Activated T-cell treated with anti-CD3 and anti-CD28 coated beads, Interleukin-2, amount 50 U/mL, for 24 hours (primary cell): ENCODE measurements at regions not wholly inside any gene's neighbourhood (a gene's known extent, or its start where the extent isn't known, plus 50 kb on each side); places are given as distances from the start of the nearest gene placed in this dataset.

Experiments used
- DNase-seq: peaks from one replicate; pipeline ENCODE4 v3.0.0-alpha.2; 2020
- H3K27ac Mint-ChIP-seq: 2 replicates; pipeline ENCODE4 v1.8.0; 2020; ENCODE audit warnings: mild to moderate bottlenecking, mixed read lengths
- H3K27me3 Mint-ChIP-seq: 2 replicates; pipeline ENCODE4 v1.8.0; 2020; ENCODE audit warnings: mixed read lengths
- H3K36me3 Mint-ChIP-seq: 2 replicates; pipeline ENCODE4 v1.8.0; 2020; ENCODE audit warnings: low read depth, mixed read lengths
- H3K4me1 Mint-ChIP-seq: 2 replicates; pipeline ENCODE4 v1.8.0; 2020; ENCODE audit warnings: low read depth, mixed read lengths
- H3K4me3 Mint-ChIP-seq: 2 replicates; pipeline ENCODE4 v1.8.0; 2020; ENCODE audit warnings: mild to moderate bottlenecking, moderate library complexity, mixed read lengths
- H3K9me3 Mint-ChIP-seq: 2 replicates; pipeline ENCODE4 v1.8.0; 2020; ENCODE audit warnings: mixed read lengths

DNA sequence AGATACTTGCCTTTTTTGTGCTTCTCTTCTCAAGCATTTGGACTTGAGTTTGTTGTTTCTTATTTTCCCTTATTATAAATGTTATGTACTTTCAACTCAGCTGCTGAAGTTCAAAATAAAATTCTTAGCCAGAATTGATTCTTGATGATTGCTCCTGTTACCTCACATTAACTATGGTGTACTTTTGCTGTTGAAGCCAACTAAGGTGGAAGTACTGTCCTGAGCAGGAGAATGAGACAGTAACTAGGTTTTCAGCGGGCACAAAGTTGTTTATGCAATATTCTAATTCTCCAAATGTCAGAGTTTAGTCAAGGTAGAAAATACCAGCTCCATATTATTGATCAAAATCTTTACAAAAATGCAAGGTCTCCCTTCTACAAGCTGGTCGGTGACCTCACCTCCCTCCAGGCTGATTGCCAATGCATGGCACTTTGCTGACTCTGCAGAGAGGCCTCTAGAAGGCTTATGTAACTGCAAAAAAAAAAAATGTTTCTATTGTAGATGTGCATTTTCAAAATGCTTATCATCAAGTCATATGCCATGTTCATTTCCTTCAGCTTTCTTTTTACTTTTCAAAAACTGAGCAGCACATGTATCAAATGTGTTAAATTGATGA is 1783.5 kb upstream of the WWC1 start:
- Mint-ChIP-seq H3K27ac (no peak overlapping the region), H3K27me3 (no peaks in the 10 kb centered on the region), H3K9me3 (peaks cover 19% of the 10 kb centered on the region), H3K4me3 (no peak overlapping the region), H3K4me1 (no peaks in the 10 kb centered on the region), H3K36me3 (no peaks in the 10 kb centered on the region)
- no peak for DNase-seq

DNA sequence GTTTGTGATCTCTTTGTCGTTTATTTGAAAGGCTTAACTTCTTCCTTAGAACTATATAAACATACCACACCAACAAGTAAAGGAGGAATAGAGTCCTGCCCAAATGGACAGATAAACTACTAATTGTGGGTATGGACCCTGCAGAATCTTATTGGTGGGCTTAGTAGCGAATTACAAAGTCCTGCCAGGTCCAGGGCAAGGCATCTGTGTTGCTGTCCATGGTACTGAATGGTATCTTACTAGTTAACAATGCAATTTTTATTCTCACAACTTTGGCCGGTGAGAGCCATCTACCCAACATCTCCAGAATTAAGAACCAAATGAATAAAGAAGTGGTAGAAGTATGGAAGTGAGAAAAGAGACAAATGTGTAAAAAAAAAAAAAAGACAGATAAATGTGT is 1782.4 kb upstream of the WWC1 start:
- no peak for DNase-seq
- H3K9me3 Mint-ChIP-seq = peaks cover 18% of the 10 kb centered on the region

DNA sequence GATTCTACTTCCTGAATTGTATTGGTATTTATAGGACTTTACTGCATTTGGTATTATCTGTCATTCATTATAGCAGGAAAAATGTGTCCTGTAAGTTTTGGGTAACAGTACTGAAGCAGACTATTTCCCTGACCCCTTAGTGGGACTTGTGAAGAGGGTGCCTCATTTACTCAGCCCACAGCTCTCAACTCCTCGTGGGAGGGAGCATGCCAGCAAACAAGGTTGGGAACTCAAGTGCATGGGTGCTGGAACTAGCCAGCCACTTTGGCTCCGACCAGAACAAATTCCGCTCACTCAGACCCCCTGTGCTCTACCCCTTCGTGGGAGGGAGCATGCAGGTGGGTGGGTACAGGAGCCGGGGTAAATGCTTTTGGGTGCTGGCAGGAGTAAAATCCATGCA is 1773.5 kb upstream of the WWC1 start:
- Mint-ChIP-seq H3K4me1 (no peaks in the 10 kb centered on the region), H3K9me3 (peaks cover 14% of the 10 kb centered on the region), H3K27ac (no peak overlapping the region), H3K27me3 (no peaks in the 10 kb centered on the region), H3K4me3 (no peak overlapping the region), H3K36me3 (no peaks in the 10 kb centered on the region)
- DNase-seq = no peak

More for the DNA sequence above, 1782.4 kb upstream of the WWC1 start:
- no peak overlapping the region for H3K27ac Mint-ChIP-seq
- no peaks in the 10 kb centered on the region for H3K27me3 Mint-ChIP-seq
- no peaks in the 10 kb centered on the region for H3K4me1 Mint-ChIP-seq
- H3K4me3 Mint-ChIP-seq = no peak overlapping the region
- H3K36me3 Mint-ChIP-seq = no peaks in the 10 kb centered on the region

DNA sequence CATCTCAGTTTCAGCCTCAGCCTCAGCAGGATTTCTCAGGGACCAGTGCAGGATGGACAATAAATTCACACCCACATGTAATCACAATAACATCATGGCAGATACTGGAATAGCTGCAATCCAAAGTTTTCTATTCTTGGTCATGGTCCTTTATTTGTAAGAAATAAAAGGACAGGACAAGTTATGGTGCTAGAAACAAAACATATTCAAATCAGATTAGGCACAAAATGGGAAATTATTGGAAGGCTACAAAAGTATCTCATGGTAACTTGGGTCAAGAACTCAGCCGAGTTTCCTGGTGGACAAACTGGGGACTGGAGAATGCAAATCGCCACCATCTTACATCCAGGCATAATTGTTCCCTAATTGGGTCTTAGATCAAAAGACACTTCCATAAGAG is 1768.2 kb upstream of the WWC1 start:
- H3K4me3 Mint-ChIP-seq = no peak overlapping the region
- no peaks in the 10 kb centered on the region for H3K36me3 Mint-ChIP-seq
- no peaks in the 10 kb centered on the region for H3K4me1 Mint-ChIP-seq
- H3K9me3 Mint-ChIP-seq = peaks cover 28% of the 10 kb centered on the region
- no peak for DNase-seq
- no peak overlapping the region for H3K27ac Mint-ChIP-seq
- H3K27me3 Mint-ChIP-seq = no peaks in the 10 kb centered on the region

DNA sequence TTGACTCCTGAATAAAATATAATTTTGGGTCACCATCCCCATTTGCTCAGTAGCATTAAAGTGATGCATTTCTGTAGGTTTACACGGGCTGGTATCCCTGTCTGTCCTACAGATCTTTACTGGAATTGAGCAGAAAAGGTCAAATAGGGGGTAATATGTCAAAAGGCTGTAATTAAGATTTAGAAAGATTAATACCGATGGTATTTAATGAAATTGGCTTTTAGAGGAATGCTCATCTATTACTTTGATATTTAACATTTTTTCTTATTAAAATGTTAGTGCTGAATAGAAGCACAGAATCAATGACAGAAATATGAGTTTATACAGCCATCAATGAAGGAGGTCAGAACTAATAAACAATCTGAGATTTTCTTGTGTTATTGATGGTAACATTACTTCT is 1762.2 kb upstream of the WWC1 start:
- DNase-seq = no peak
- no peaks in the 10 kb centered on the region for H3K27me3 Mint-ChIP-seq
- no peaks in the 10 kb centered on the region for H3K4me1 Mint-ChIP-seq
- no peaks in the 10 kb centered on the region for H3K36me3 Mint-ChIP-seq
- H3K27ac Mint-ChIP-seq = no peak overlapping the region
- H3K9me3 Mint-ChIP-seq = peaks cover 14% of the 10 kb centered on the region
- no peak overlapping the region for H3K4me3 Mint-ChIP-seq

DNA sequence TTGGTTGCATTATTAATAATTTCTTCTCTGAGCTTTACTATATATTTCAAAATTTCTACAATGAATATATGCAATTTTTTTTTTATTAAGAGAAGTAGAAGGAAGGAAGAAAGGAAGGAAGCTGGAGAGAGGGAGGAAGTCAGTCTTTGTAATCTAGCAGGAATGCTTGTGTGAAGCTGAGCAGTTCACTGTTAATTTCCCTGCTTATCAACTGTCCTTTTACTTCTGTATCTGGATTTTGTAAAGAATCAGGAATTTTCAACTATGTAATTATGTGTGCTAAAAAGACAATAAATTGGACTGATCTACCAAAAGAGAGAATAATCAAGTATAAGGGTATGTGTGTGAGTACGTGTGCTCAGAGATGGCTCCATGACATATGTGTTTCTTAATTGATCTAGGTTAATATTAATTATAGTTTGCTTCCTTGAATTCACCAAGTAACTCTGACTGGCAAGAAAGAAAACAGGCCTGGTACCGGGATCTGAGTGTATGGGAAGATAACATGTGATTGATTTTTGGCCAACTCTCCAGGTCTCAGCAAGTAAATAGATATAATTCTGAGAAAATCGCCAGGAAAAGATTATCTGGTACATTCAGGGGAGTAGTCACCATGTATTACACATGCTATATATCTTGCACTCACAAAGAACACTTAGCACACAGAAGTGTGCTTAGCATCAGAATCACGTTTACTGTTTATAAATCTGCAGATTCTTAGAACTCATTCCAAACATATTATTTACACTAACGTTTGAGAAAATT is 1758.8 kb upstream of the WWC1 start:
- H3K36me3 Mint-ChIP-seq = no peaks in the 10 kb centered on the region
- H3K9me3 Mint-ChIP-seq = peaks cover 4% of the 10 kb centered on the region
- no peaks in the 10 kb centered on the region for H3K4me1 Mint-ChIP-seq
- no peaks in the 10 kb centered on the region for H3K27me3 Mint-ChIP-seq
- no peak overlapping the region for H3K27ac Mint-ChIP-seq
- DNase-seq = no peak
- H3K4me3 Mint-ChIP-seq = no peak overlapping the region

DNA sequence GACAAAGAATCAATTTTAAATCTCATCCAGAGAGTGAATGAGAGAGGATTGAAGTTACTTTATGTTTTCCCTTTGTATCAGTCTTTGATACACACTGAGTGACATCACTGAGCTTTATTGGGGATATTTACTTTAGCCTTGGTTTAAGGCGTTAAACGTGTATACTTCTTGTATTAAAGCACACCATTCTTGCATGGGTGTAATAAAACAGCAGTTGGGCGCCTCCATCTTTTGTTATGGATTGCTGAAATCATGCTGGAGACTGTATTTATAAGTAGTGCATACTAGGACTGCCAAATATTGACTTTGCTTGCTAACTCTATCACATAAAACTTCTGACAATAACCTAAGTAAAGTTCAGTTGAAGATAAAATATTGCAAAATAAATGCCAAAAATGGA is 1755.8 kb upstream of the WWC1 start:
- no peaks in the 10 kb centered on the region for H3K4me1 Mint-ChIP-seq
- DNase-seq = no peak
- H3K4me3 Mint-ChIP-seq = no peak overlapping the region
- H3K27me3 Mint-ChIP-seq = no peaks in the 10 kb centered on the region
- H3K9me3 Mint-ChIP-seq = peaks cover 6% of the 10 kb centered on the region
- H3K36me3 Mint-ChIP-seq = no peaks in the 10 kb centered on the region
- H3K27ac Mint-ChIP-seq = no peak overlapping the region

DNA sequence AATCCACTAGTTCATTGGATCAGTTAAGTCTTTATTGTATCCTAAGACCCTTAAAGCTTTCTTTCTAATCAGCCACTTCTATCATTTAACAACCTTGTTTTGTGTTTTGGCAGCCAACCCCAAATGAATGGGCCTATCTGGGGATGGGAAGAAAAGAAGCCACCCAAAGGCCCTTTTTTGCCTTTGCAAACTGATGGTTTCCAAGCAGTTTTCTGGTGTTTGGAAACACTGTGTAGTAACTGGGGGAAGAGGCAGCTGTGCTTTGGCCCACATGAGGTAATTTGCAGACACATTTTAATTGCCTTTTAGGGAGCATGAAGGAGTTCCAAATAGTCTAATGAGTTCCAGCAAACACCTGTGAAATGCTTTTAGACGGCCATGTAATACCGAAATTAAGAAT is 1751.3 kb upstream of the WWC1 start:
- H3K4me1 Mint-ChIP-seq = no peaks in the 10 kb centered on the region
- peaks cover 6% of the 10 kb centered on the region for H3K9me3 Mint-ChIP-seq
- H3K4me3 Mint-ChIP-seq = no peak overlapping the region
- H3K36me3 Mint-ChIP-seq = no peaks in the 10 kb centered on the region
- no peaks in the 10 kb centered on the region for H3K27me3 Mint-ChIP-seq
- H3K27ac Mint-ChIP-seq = no peak overlapping the region
- DNase-seq = no peak

DNA sequence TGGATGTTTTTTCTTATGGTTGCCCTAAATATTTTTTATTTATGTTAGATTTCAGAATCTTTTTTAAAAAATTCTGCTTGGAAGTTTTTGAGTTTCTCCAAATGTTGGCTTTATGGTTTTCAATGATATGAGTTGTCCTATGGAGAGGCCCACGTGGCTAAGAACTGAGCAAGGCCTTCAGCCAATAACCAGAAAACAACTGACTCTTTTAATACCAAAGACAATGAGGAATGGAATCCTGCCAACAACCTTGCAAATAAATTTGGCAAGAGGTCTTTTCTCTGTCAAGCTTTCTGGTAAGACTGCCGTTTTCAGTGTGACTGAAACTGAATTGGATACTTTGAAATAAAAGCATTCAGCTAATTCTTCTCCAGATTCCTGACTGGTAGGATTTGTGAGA is 1740.1 kb upstream of the WWC1 start:
- DNase-seq = no peak
- H3K9me3 Mint-ChIP-seq = peaks cover 23% of the 10 kb centered on the region
- no peak overlapping the region for H3K4me3 Mint-ChIP-seq
- H3K27ac Mint-ChIP-seq = no peak overlapping the region
- H3K4me1 Mint-ChIP-seq = no peaks in the 10 kb centered on the region
- no peaks in the 10 kb centered on the region for H3K36me3 Mint-ChIP-seq
- no peaks in the 10 kb centered on the region for H3K27me3 Mint-ChIP-seq

DNA sequence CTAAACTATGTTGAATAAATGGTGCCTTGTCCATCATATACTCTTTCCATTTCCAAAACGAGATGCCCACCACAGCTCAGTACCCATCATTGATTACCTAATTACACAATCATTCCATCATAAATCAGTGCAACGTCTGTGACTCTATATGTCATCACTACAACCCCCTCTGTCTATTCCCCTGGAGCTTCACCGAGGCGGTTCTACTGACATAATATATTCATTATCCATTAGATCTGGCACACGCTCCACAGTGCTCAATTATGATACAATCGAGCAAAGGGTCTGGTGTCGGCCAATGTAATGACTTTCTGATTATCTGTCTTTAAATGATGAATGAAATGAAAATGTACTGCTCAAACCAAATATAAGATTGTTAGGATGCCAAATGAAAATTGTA is 1737.7 kb upstream of the WWC1 start:
- no peaks in the 10 kb centered on the region for H3K27me3 Mint-ChIP-seq
- H3K4me3 Mint-ChIP-seq = no peak overlapping the region
- no peaks in the 10 kb centered on the region for H3K4me1 Mint-ChIP-seq
- no peaks in the 10 kb centered on the region for H3K36me3 Mint-ChIP-seq
- peaks cover 21% of the 10 kb centered on the region for H3K9me3 Mint-ChIP-seq
- no peak overlapping the region for H3K27ac Mint-ChIP-seq
- no peak for DNase-seq

DNA sequence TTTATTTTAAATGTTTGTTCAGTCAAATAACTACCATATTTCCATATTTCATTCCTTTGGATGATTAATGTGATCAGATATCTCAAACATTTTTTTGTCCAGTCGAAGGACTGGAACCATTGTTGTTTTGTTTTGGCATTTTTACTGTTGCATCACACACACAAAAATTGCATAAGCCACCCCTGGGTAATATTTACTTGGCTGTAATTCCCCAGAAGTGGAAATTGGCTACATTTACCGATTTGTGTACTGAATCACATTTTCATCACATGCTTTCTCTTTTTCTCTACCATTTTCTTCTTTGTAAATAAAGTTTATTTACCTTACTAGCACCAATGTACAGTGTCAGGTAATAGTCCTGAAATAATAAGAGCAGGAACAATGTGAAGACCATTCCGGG is 1729.7 kb upstream of the WWC1 start:
- peaks cover 15% of the 10 kb centered on the region for H3K9me3 Mint-ChIP-seq

DNA sequence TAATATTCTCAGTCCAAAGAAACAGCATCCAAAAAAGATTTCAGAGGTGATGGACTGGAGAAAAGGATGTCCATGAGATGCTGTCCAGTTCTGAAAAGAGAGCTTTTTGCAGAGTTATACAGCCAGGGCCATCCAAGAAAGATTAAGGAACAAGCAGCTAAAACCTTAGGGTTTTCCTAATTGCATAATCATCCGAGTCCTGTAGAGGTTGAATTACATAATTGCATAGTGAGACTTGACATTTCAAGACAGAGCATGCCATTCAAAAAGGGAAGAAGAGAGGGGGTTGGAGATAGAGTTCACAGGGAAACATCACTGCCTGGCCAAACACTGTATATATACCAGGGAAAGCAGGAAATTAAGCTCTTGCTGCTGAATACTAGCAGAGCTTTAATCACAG is 1729.2 kb upstream of the WWC1 start:
- no peak for DNase-seq
- no peaks in the 10 kb centered on the region for H3K27me3 Mint-ChIP-seq
- no peaks in the 10 kb centered on the region for H3K4me1 Mint-ChIP-seq
- no peak overlapping the region for H3K4me3 Mint-ChIP-seq
- no peak overlapping the region for H3K27ac Mint-ChIP-seq
- H3K36me3 Mint-ChIP-seq = no peaks in the 10 kb centered on the region
- H3K9me3 Mint-ChIP-seq = peaks cover 15% of the 10 kb centered on the region

More for the DNA sequence above, 1729.7 kb upstream of the WWC1 start:
- H3K4me1 Mint-ChIP-seq = no peaks in the 10 kb centered on the region
- H3K27ac Mint-ChIP-seq = no peak overlapping the region
- H3K4me3 Mint-ChIP-seq = no peak overlapping the region
- DNase-seq = no peak
- H3K27me3 Mint-ChIP-seq = no peaks in the 10 kb centered on the region
- no peaks in the 10 kb centered on the region for H3K36me3 Mint-ChIP-seq

DNA sequence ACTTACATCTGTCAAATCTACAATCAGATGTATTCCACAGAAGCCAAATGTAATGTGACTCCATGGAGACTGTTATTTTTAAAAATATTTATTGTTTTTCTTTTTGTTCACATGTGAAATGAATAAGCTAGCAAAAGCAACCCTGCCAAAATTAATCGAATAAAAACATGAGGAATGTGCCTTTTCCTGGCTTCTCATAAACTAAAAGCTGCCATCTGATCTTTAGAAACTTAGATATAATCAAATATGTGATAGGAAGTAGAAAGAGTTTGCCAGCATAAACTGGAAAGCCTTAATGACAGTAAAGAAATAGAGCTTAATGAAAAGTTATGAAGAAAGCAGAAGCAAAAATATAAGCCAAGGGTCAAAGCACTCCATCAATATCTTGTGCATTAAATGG is 1724.7 kb upstream of the WWC1 start:
- H3K36me3 Mint-ChIP-seq = no peaks in the 10 kb centered on the region
- no peak overlapping the region for H3K4me3 Mint-ChIP-seq
- H3K4me1 Mint-ChIP-seq = no peaks in the 10 kb centered on the region
- no peaks in the 10 kb centered on the region for H3K27me3 Mint-ChIP-seq
- no peak overlapping the region for H3K27ac Mint-ChIP-seq
- no peak for DNase-seq
- H3K9me3 Mint-ChIP-seq = peaks cover 16% of the 10 kb centered on the region

DNA sequence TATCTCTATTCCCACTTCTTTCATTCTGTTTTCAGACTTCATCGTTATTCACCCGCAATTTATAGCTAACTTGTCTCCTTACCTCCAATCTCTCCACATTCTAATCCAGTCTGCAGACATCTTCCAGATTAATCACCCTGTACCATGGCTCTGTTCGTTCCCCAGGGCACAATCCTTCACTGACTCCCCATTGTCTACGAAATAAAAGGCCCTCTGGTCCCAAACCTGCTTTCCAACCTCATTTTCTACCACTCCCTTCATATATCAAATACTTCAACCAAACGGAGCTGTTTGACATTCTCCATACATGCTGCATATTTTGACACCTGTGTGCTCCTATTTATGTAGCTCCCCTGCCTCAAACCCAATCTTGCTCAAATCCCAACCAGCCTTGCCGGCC is 1720.6 kb upstream of the WWC1 start:
- Mint-ChIP-seq H3K27ac (no peak overlapping the region), H3K36me3 (no peaks in the 10 kb centered on the region), H3K9me3 (peaks cover 21% of the 10 kb centered on the region), H3K4me1 (no peaks in the 10 kb centered on the region), H3K27me3 (no peaks in the 10 kb centered on the region), H3K4me3 (no peak overlapping the region)
- no peak for DNase-seq

DNA sequence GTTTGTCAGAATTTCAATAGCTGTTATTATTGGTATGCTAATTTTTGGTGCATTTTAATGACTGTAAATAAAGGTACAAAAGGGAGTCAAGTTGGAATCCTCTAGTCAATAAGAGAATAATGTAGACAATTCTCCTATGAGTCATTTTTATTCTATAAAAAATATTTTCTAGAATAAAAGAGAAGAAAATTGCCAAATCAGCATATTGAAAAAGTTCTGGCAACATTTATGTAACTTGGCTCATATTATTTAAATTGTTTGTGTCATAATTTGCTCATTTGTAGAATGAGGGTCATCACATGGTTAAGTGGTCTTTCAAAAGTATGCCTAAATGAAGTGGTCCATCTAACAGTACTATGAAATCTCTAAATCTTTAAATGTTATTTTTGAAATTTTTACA is 1719.8 kb upstream of the WWC1 start:
- no peaks in the 10 kb centered on the region for H3K4me1 Mint-ChIP-seq
- H3K9me3 Mint-ChIP-seq = peaks cover 22% of the 10 kb centered on the region
- no peak overlapping the region for H3K27ac Mint-ChIP-seq
- DNase-seq = no peak
- no peak overlapping the region for H3K4me3 Mint-ChIP-seq
- H3K36me3 Mint-ChIP-seq = no peaks in the 10 kb centered on the region
- H3K27me3 Mint-ChIP-seq = no peaks in the 10 kb centered on the region
